Stimulated activated CD4-positive, alpha-beta T cell treated with anti-CD3 and anti-CD28 coated beads, Interleukin-1b, Interleukin-23, amount 100 ng/mL, for 1 hour (primary cell): ENCODE measurements at regions not wholly inside any gene's neighbourhood (a gene's known extent, or its start where the extent isn't known, plus 50 kb on each side); places are given as distances from the start of the nearest gene placed in this dataset.

Source experiments
- DNase-seq, 2 donors: peaks; one replicate each; pipeline ENCODE4 v3.0.0-alpha.2; 2020; ENCODE audit warnings: low read depth in 2 of 2

- no peak for DNase-seq
Observed at GRCh38 chr4:178556796-178557195, 1114.6 kb upstream of the AGA start.

GRCh38 chr4:178577933-178578332 lies 1135.7 kb upstream of the AGA start:
- no peak for DNase-seq

- DNase-seq = no peak
Observed at GRCh38 chr4:178595500-178596138, 1153.4 kb upstream of the AGA start.

- no peak for DNase-seq
Observed at GRCh38 chr4:178598672-178599071, 1156.4 kb upstream of the AGA start.

- DNase-seq = no peak
Observed at GRCh38 chr4:178599521-178599920, 1157.3 kb upstream of the AGA start.

GRCh38 chr4:178602833-178603232 lies 1160.6 kb upstream of the AGA start:
- DNase-seq = no peak

GRCh38 chr4:178611062-178611461 lies 1168.8 kb upstream of the AGA start:
- no peak for DNase-seq

- no peak for DNase-seq
Observed at GRCh38 chr4:178612733-178613132, 1170.5 kb upstream of the AGA start.

- no peak for DNase-seq
Observed at GRCh38 chr4:178632415-178632814, 1190.2 kb upstream of the AGA start.

GRCh38 chr4:178633263-178633662 lies 1191.0 kb upstream of the AGA start:
- no peak for DNase-seq

GRCh38 chr4:178664621-178665020 lies 1222.4 kb upstream of the AGA start:
- no peak for DNase-seq

- no peak for DNase-seq
Observed at GRCh38 chr4:178665916-178666315, 1223.7 kb upstream of the AGA start.

GRCh38 chr4:178671766-178672165 lies 1229.5 kb upstream of the AGA start:
- no peak for DNase-seq

GRCh38 chr4:178672512-178672911 lies 1230.3 kb upstream of the AGA start:
- DNase-seq = no peak

- no peak for DNase-seq
Observed at GRCh38 chr4:178681871-178682270, 1239.6 kb upstream of the AGA start.

- DNase-seq = no peak
Observed at GRCh38 chr4:178689926-178690325, 1247.7 kb upstream of the AGA start.

GRCh38 chr4:178693816-178694215 lies 1251.6 kb upstream of the AGA start:
- DNase-seq = no peak

GRCh38 chr4:178696515-178696914 lies 1254.3 kb upstream of the AGA start:
- no peak for DNase-seq

GRCh38 chr4:178712486-178712885 lies 1270.2 kb upstream of the AGA start:
- no peak for DNase-seq

GRCh38 chr4:178738026-178738425 lies 1295.8 kb upstream of the AGA start:
- DNase-seq = no peak

GRCh38 chr4:178745203-178745602 lies 1303.0 kb upstream of the AGA start:
- DNase-seq = no peak

- DNase-seq = no peak
Observed at GRCh38 chr4:178752954-178753525, 1310.8 kb upstream of the AGA start.

- no peak for DNase-seq
Observed at GRCh38 chr4:178778496-178778895, 1336.3 kb upstream of the AGA start.

- no peak for DNase-seq
Observed at GRCh38 chr4:178781779-178782178, 1339.5 kb upstream of the AGA start.
